Kidney (tissue), 13 donors: ENCODE measurements at regions not wholly inside any gene's neighbourhood (a gene's known extent, or its start where the extent isn't known, plus 50 kb on each side); places are given as distances from the start of the nearest gene placed in this dataset.

Source experiments
- DNase-seq, 5 donors: peaks; one replicate each; pipeline ENCODE4 v3.0.0-alpha.2; 2013 to 2020
- FAIRE-seq: peaks from 2 replicates; lab custom pipeline; 2012; peaks lifted over from hg19 to GRCh38; lab: Jason Lieb, UNC
- H3K27ac ChIP-seq, 2 donors: one replicate each; pipeline ENCODE4 v1.7.0; 2013; ENCODE audit warnings: low read depth in 2 of 2, low read length in 2 of 2, inconsistent platforms in 1 of 2
- H3K27me3 ChIP-seq: one replicate; pipeline ENCODE4 v1.7.1; 2013; ENCODE audit warnings: low read length, inconsistent platforms; ENCODE audit not compliant: control insufficient read depth, insufficient read depth
- H3K36me3 ChIP-seq, 3 donors: one replicate each; pipeline versions ENCODE4 v1.7.0 to v1.7.1; 2013; ENCODE audit warnings: low read length in 3 of 3, control low read depth in 1 of 3, inconsistent platforms in 1 of 3; ENCODE audit not compliant: insufficient read depth in 3 of 3, control insufficient read depth in 2 of 3
- H3K4me1 ChIP-seq, 3 donors: one replicate each; pipeline versions ENCODE4 v1.7.0 to v1.7.1; 2013; ENCODE audit warnings: low read length in 3 of 3, inconsistent platforms in 1 of 3, low read depth in 1 of 3; ENCODE audit not compliant: control insufficient read depth in 2 of 3, insufficient read depth in 2 of 3
- H3K4me3 ChIP-seq, 3 donors: one replicate each; pipeline versions ENCODE4 v1.7.0 to v1.8.1; 2013; ENCODE audit warnings: low read length in 3 of 3, control low read depth in 1 of 3, inconsistent platforms in 1 of 3
- H3K9ac ChIP-seq, 3 donors: one replicate each; pipeline versions ENCODE4 v1.7.0 to v1.7.1; 2013; ENCODE audit warnings: low read length in 3 of 3, control low read depth in 1 of 3, inconsistent platforms in 1 of 3
- H3K9me3 ChIP-seq, 3 donors: one replicate each; pipeline versions ENCODE4 v1.7.0 to v1.7.1; 2013; ENCODE audit warnings: low read length in 3 of 3, control low read depth in 1 of 3, inconsistent platforms in 1 of 3; ENCODE audit not compliant: control insufficient read depth in 2 of 3, insufficient read depth in 1 of 3
- CTCF ChIP-seq: IDR thresholded peaks from 3 replicates; pipeline ENCODE4 v1.5.1; 2012; ENCODE audit warnings: mild to moderate bottlenecking, moderate library complexity, borderline replicate concordance; ENCODE audit not compliant: insufficient read depth; ENCODE audit errors: extremely low read depth
- intact Hi-C: fragments of 100-400 bp; cut with DNase I; formaldehyde crosslinking; loops from one replicate; pipeline ENCODE4 v1.11.1; 2022
- donor health status: control.
- donor health status: control.
- donor health status: control.
- donor health status: control.
- donor health status: control.
- donor health status: DM: yes; HTN: yes; CAD: no.
- donor health status: Normal renal cell carcinoma (clear cell type).

- DNase-seq (no peak), FAIRE-seq (no peak)
- Histone ChIP-seq H3K9ac (no peak overlapping the region), H3K4me1 (no peaks in the 10 kb centered on the region), H3K9me3 (no peaks in the 10 kb centered on the region), H3K27me3 (no peaks in the 10 kb centered on the region), H3K4me3 (no peak overlapping the region), H3K36me3 (no peaks in the 10 kb centered on the region), H3K27ac (no peak overlapping the region)
- intact Hi-C loops = no loop called here
- no peak for TF ChIP-seq CTCF
Measured at GRCh38 chr5:15209053-15209762, 290.8 kb upstream of the FBXL7 start.

DNA sequence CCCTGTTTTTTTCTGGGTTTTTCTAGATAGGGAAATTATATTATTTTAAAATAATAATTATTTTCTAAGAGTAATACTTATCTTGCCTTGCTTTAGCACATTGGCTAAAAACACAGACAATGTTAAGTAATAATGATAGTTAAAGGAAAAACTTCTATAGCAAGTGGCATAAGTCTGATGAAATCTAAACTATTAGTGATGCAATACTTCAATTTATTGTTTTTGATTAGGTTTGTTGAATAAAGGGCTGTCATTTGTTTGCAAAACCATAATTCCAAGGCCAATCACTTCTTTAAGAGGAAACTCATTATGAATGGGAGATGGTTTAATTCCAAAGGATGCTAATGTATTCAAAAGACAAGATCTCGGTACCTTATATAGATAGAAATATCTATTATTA is 293.8 kb upstream of the FBXL7 start:
- Histone ChIP-seq H3K9me3 (no peaks in the 10 kb centered on the region), H3K4me1 (no peaks in the 10 kb centered on the region), H3K36me3 (no peaks in the 10 kb centered on the region), H3K27ac (no peak overlapping the region), H3K4me3 (no peak overlapping the region), H3K27me3 (no peaks in the 10 kb centered on the region), H3K9ac (no peak overlapping the region)
- FAIRE-seq = no peak
- intact Hi-C loops = no loop called here
- TF ChIP-seq CTCF = no peak
- no peak for DNase-seq

GRCh38 chr5:15203376-15203775 is 296.6 kb upstream of the FBXL7 start:
- no peak for TF ChIP-seq CTCF
- intact Hi-C loops = no loop called here
- FAIRE-seq = no peak
- no peaks in the 10 kb centered on the region for H3K27me3 ChIP-seq
- no peak for DNase-seq
- H3K27ac ChIP-seq = no peak overlapping the region
- H3K4me3 ChIP-seq = no peak overlapping the region
- H3K9ac ChIP-seq = no peak overlapping the region
- H3K4me1 ChIP-seq = no peaks in the 10 kb centered on the region
- no peaks in the 10 kb centered on the region for H3K36me3 ChIP-seq
- no peaks in the 10 kb centered on the region for H3K9me3 ChIP-seq

GRCh38 chr5:15191012-15191411 is 309.0 kb upstream of the FBXL7 start:
- Histone ChIP-seq H3K27ac (no peak overlapping the region), H3K4me3 (no peak overlapping the region), H3K4me1 (no peaks in the 10 kb centered on the region), H3K9me3 (no peaks in the 10 kb centered on the region), H3K27me3 (no peaks in the 10 kb centered on the region), H3K36me3 (no peaks in the 10 kb centered on the region), H3K9ac (no peak overlapping the region)
- intact Hi-C loops = no loop called here
- no peak for FAIRE-seq
- no peak for DNase-seq
- no peak for TF ChIP-seq CTCF
